Endothelial cell of umbilical vein (primary cell): ENCODE measurements at regions not wholly inside any gene's neighbourhood (a gene's known extent, or its start where the extent isn't known, plus 50 kb on each side); places are given as distances from the start of the nearest gene placed in this dataset.

Experiments used
- EZH2 ChIP-seq: IDR thresholded peaks from 2 replicates; pipeline ENCODE4 v1.6.1; 2012; ENCODE audit warnings: borderline replicate concordance, low read depth, mild to moderate bottlenecking, moderate library complexity, low read length, inconsistent platforms; ENCODE audit not compliant: severe bottlenecking
- FOS ChIP-seq: IDR thresholded peaks from 2 replicates; pipeline ENCODE4 v1.6.1; 2011; ENCODE audit warnings: mild to moderate bottlenecking, low read length, moderate library complexity, borderline replicate concordance; ENCODE audit not compliant: insufficient read depth
- GATA2 ChIP-seq: IDR thresholded peaks from 2 replicates; pipeline ENCODE4 v1.7.0; 2011; ENCODE audit warnings: low read depth, mild to moderate bottlenecking, moderate library complexity, mixed read lengths, low read length; ENCODE audit not compliant: insufficient read length, insufficient read depth
- JUN ChIP-seq: IDR thresholded peaks from 2 replicates; pipeline ENCODE4 v1.6.1; 2011; ENCODE audit warnings: borderline replicate concordance, low read depth; ENCODE audit not compliant: insufficient read length, insufficient read depth
- MYC ChIP-seq: IDR thresholded peaks from one replicate; pipeline ENCODE4 v1.6.1; 2011; ENCODE audit warnings: mild to moderate bottlenecking, low read depth, low read length
- POLR2A ChIP-seq: IDR thresholded peaks from 2 replicates; pipeline ENCODE4 v1.6.1; 2012; ENCODE audit warnings: low read depth, mild to moderate bottlenecking, control low read depth, low read length
- POLR2AphosphoS5 ChIP-seq: IDR thresholded peaks from 2 replicates; pipeline ENCODE4 v1.6.1; 2012; ENCODE audit warnings: low read depth, mild to moderate bottlenecking, control low read depth, low read length, moderate library complexity; ENCODE audit not compliant: insufficient read depth
- TF ChIP-seq, protein P1 (sequence below), 2 donors: IDR thresholded peaks; 1 replicate in 1 of 2; 2 replicates in 1 of 2; pipeline ENCODE4 v1.5.1; 2011; ENCODE audit warnings: low read length in 2 of 2, mild to moderate bottlenecking in 2 of 2, moderate library complexity in 2 of 2, control low read depth in 1 of 2, inconsistent platforms in 1 of 2, low read depth in 1 of 2; ENCODE audit not compliant: insufficient read depth in 1 of 2; ENCODE audit errors: extremely low read depth in 1 of 2
- TF ChIP-seq, protein P2 (sequence below): IDR thresholded peaks from 2 replicates; pipeline ENCODE4 v1.6.1; 2011; ENCODE audit not compliant: insufficient read depth, insufficient read length

DNA sequence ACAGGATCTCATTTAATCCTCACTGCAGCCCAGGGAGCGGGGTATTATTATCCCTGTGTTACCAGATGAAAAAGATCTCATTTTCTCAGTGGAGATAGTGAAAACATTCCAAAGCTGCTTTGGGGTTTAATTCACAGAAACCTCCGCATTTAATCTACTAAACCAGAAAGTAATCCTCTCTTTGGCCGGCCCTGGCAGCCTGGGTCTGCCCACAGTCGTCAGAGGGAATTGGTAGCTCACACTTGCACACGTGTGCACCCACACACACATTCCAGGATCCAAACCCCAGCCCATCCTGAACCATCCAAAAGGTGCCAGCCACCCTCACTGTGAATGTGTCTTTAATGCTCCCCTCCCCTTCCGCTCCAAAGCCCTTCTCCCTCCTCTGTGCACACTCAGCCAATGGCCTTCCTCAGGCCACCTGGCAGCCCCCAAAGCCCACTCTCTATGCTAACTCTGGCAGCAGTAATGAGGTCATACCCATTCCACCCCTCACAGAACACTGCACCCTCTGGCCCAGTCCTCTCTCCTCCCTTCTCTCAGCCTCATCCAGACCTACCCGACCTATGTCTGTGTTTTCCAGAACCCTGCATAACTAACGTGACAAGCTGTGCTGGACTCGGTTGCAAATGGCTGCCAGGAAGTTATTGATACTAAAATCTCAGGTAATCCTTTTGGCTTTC is 466.2 kb downstream of the SOX6 start:
- TF ChIP-seq, protein P1, sequence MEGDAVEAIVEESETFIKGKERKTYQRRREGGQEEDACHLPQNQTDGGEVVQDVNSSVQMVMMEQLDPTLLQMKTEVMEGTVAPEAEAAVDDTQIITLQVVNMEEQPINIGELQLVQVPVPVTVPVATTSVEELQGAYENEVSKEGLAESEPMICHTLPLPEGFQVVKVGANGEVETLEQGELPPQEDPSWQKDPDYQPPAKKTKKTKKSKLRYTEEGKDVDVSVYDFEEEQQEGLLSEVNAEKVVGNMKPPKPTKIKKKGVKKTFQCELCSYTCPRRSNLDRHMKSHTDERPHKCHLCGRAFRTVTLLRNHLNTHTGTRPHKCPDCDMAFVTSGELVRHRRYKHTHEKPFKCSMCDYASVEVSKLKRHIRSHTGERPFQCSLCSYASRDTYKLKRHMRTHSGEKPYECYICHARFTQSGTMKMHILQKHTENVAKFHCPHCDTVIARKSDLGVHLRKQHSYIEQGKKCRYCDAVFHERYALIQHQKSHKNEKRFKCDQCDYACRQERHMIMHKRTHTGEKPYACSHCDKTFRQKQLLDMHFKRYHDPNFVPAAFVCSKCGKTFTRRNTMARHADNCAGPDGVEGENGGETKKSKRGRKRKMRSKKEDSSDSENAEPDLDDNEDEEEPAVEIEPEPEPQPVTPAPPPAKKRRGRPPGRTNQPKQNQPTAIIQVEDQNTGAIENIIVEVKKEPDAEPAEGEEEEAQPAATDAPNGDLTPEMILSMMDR (IDR thresholded peaks at IDR 0.05; ENCODE audit: extremely low read depth in 1 of 2, insufficient read depth in 1 of 2, low read depth in 1 of 2, low read length in 2 of 2) = no peak
- TF ChIP-seq POLR2A (no peak), POLR2AphosphoS5 (no peak), EZH2 (no peak), GATA2 (no peak), MYC (no peak), FOS (no peak), JUN (no peak)
- TF ChIP-seq, protein P2, sequence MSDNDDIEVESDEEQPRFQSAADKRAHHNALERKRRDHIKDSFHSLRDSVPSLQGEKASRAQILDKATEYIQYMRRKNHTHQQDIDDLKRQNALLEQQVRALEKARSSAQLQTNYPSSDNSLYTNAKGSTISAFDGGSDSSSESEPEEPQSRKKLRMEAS = no peak
